ENCODE measurements at regions not wholly inside any gene's neighbourhood (a gene's known extent, or its start where the extent isn't known, plus 50 kb on each side); places are given as distances from the start of the nearest gene placed in this dataset.
"Not testable (repeated sequence)": the region's sequence is repeated elsewhere in the genome, so short reads cannot be mapped to it uniquely, and the experiment has no call there.

DNA sequence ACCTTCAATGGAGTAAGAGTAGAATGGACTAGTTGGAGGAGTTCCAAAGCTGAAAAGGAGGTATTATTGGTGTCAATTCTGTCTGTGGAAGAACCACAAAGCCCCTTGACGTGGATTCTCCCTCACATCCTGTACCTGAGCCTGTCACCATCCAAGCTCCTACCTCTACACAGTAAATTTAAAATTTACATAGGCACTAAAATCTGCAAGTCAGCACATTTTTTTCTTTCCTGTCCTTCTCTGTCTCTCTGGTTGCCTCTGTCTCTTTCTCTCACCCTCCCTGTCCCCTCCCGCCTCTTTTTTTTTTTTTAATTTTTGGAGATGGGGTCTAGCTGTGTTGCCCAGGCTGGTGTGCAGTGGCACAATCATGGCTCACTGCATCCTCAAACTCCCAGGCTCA, 236.2 kb downstream of the ZNF37A start:
- H4K20me1 ChIP-seq (ENCODE audit: insufficient read depth, low read length); H3K4me3 Mint-ChIP-seq; H3K4me1 Mint-ChIP-seq; H3K36me3 ChIP-seq (replicated peaks in 1 of 2; ENCODE audit: control insufficient read depth in 1 of 2, insufficient read depth in 2 of 2, low read length in 2 of 2); H2AFZ ChIP-seq (ENCODE audit: insufficient read depth, low read depth, low read length, poor library complexity, severe bottlenecking); H3K9me3 ChIP-seq (replicated peaks in 1 of 2; ENCODE audit: control insufficient read depth in 1 of 2, insufficient read depth in 1 of 2, low read length in 2 of 2); H3K4me2 ChIP-seq (replicated peaks; ENCODE audit: extremely low read depth, low read length, poor library complexity, severe bottlenecking); H3K27ac ChIP-seq (ENCODE audit: low read depth in 1 of 2, low read length in 2 of 2); H3K9ac ChIP-seq (ENCODE audit: insufficient read depth, low read length, poor library complexity, severe bottlenecking); H3K27ac Mint-ChIP-seq; H3K4me3 ChIP-seq (replicated peaks in 1 of 3; ENCODE audit: low read depth in 2 of 3, low read length in 3 of 3); H3K36me3 Mint-ChIP-seq; DNase-seq; H3K27me3 Mint-ChIP-seq (ENCODE audit: low read depth in 3 of 3); intact Hi-C loops (cut with micrococcal nuclease); H3K79me2 ChIP-seq (ENCODE audit: insufficient read depth, low read length); H3K4me1 ChIP-seq (ENCODE audit: control insufficient read depth in 1 of 2, insufficient read depth in 2 of 2, low read length in 2 of 2); H3K27me3 ChIP-seq (ENCODE audit: control insufficient read depth in 2 of 2, insufficient read depth in 2 of 2, low read length in 2 of 2): not testable (repeated sequence)
- WGBS (ENCODE audit: insufficient coverage) = no CpG with 5 or more reads among the region's 2 CpGs
- H3K9me3 Mint-ChIP-seq = peaks cover 0 to 22% (median 6%) of the 10 kb centered on the region in 7 donors

DNA sequence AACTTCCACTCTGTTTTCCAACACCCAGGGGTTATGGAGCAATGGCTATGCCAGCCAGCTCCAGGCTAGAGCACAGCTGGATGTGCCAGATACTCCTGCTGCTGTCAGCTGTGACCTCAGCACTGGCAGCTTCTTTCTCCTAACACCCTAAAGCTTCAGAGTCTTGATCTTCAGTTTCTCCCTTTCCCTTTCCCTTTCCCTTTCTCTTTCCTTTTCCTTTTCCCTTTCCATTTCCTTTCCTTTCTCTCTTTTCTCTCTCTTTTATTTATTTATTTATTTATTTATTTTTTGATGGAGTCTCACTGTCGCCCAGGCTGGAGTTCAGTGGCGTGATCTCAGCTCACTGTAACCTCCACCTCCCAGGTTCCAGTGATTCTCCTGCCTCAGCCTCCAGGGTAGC, 237.0 kb downstream of the ZNF37A start:
- DNase-seq; H3K27ac Mint-ChIP-seq; H3K79me2 ChIP-seq (ENCODE audit: insufficient read depth, low read length); intact Hi-C loops (cut with micrococcal nuclease); H2AFZ ChIP-seq (ENCODE audit: insufficient read depth, low read depth, low read length, poor library complexity, severe bottlenecking); H3K27me3 Mint-ChIP-seq (ENCODE audit: low read depth in 3 of 3); H3K4me3 Mint-ChIP-seq; H3K9ac ChIP-seq (ENCODE audit: insufficient read depth, low read length, poor library complexity, severe bottlenecking); H4K20me1 ChIP-seq (ENCODE audit: insufficient read depth, low read length); H3K27ac ChIP-seq (ENCODE audit: low read depth in 1 of 2, low read length in 2 of 2); H3K27me3 ChIP-seq (ENCODE audit: control insufficient read depth in 2 of 2, insufficient read depth in 2 of 2, low read length in 2 of 2); H3K4me1 Mint-ChIP-seq; H3K4me1 ChIP-seq (ENCODE audit: control insufficient read depth in 1 of 2, insufficient read depth in 2 of 2, low read length in 2 of 2); H3K9me3 ChIP-seq (replicated peaks in 1 of 2; ENCODE audit: control insufficient read depth in 1 of 2, insufficient read depth in 1 of 2, low read length in 2 of 2); H3K36me3 ChIP-seq (replicated peaks in 1 of 2; ENCODE audit: control insufficient read depth in 1 of 2, insufficient read depth in 2 of 2, low read length in 2 of 2); H3K36me3 Mint-ChIP-seq; H3K4me2 ChIP-seq (replicated peaks; ENCODE audit: extremely low read depth, low read length, poor library complexity, severe bottlenecking); H3K4me3 ChIP-seq (replicated peaks in 1 of 3; ENCODE audit: low read depth in 2 of 3, low read length in 3 of 3): not testable (repeated sequence)
- peaks cover 0 to 22% (median 6%) of the 10 kb centered on the region in 7 donors for H3K9me3 Mint-ChIP-seq
- no CpG with 5 or more reads among the region's 2 CpGs for WGBS (ENCODE audit: insufficient coverage)

DNA sequence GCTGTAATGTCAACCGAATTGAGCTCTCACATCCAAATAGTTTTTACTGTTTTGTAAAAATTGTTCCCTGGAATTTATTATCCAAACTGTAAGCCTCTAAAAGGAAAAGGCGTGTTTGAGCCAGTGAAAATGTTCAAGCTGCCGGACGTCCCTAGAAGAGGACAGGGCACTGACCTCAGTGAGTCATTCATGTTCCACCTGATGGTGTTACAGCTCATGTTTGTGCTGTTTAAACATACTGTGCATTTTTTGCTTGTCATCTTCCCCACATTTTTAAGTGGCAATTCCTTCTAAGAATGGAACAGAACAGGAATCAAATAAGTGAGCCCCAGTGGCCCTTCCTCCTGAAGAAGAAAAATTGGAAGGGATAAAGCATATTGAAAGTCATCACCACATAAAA, 239.6 kb downstream of the ZNF37A start:
- H3K4me3 Mint-ChIP-seq; H3K27ac Mint-ChIP-seq; H3K27me3 ChIP-seq (ENCODE audit: control insufficient read depth in 2 of 2, insufficient read depth in 2 of 2, low read length in 2 of 2); DNase-seq; H3K4me3 ChIP-seq (replicated peaks in 1 of 3; ENCODE audit: low read depth in 2 of 3, low read length in 3 of 3); H3K79me2 ChIP-seq (ENCODE audit: insufficient read depth, low read length); H3K9ac ChIP-seq (ENCODE audit: insufficient read depth, low read length, poor library complexity, severe bottlenecking); H3K4me1 ChIP-seq (ENCODE audit: control insufficient read depth in 1 of 2, insufficient read depth in 2 of 2, low read length in 2 of 2); H3K36me3 ChIP-seq (replicated peaks in 1 of 2; ENCODE audit: control insufficient read depth in 1 of 2, insufficient read depth in 2 of 2, low read length in 2 of 2); H3K4me1 Mint-ChIP-seq; H3K9me3 ChIP-seq (replicated peaks in 1 of 2; ENCODE audit: control insufficient read depth in 1 of 2, insufficient read depth in 1 of 2, low read length in 2 of 2); H3K27ac ChIP-seq (ENCODE audit: low read depth in 1 of 2, low read length in 2 of 2); intact Hi-C loops (cut with micrococcal nuclease); H2AFZ ChIP-seq (ENCODE audit: insufficient read depth, low read depth, low read length, poor library complexity, severe bottlenecking); H3K27me3 Mint-ChIP-seq (ENCODE audit: low read depth in 3 of 3); H3K4me2 ChIP-seq (replicated peaks; ENCODE audit: extremely low read depth, low read length, poor library complexity, severe bottlenecking); H3K36me3 Mint-ChIP-seq; H4K20me1 ChIP-seq (ENCODE audit: insufficient read depth, low read length): not testable (repeated sequence)
- WGBS (ENCODE audit: insufficient coverage) = no CpG with 5 or more reads among the region's 4 CpGs
- peaks cover 0 to 22% (median 6%) of the 10 kb centered on the region in 7 donors for H3K9me3 Mint-ChIP-seq

DNA sequence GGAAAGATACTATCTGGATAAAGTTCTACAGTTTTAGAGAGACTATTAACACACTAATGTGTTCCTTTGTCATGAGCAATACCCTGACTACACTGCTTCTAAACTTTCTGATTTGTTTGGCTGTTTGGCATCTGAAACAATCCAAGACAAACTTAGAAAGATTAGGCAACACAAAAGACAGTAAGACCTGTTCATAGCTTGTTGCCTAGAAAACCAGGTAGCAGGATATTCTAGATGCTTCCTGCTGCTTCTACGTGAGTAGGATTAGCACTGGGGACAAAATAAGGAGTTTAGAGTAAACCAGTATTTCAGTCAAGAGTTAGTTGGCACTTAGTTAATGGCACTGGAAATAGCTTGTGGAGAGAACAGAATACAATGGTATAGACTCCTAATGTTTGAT, 256.5 kb downstream of the ZNF37A start:
- H3K9ac ChIP-seq (ENCODE audit: insufficient read depth, low read length, poor library complexity, severe bottlenecking); H3K27me3 Mint-ChIP-seq (ENCODE audit: low read depth in 3 of 3); H4K20me1 ChIP-seq (ENCODE audit: insufficient read depth, low read length); H3K27me3 ChIP-seq (ENCODE audit: control insufficient read depth in 2 of 2, insufficient read depth in 2 of 2, low read length in 2 of 2); H3K27ac ChIP-seq (ENCODE audit: low read depth in 1 of 2, low read length in 2 of 2); DNase-seq; H3K36me3 Mint-ChIP-seq; H3K4me1 Mint-ChIP-seq; H3K4me3 Mint-ChIP-seq; H3K27ac Mint-ChIP-seq; H3K79me2 ChIP-seq (ENCODE audit: insufficient read depth, low read length); H3K4me2 ChIP-seq (replicated peaks; ENCODE audit: extremely low read depth, low read length, poor library complexity, severe bottlenecking); H2AFZ ChIP-seq (ENCODE audit: insufficient read depth, low read depth, low read length, poor library complexity, severe bottlenecking); H3K9me3 Mint-ChIP-seq; H3K4me1 ChIP-seq (ENCODE audit: control insufficient read depth in 1 of 2, insufficient read depth in 2 of 2, low read length in 2 of 2); H3K36me3 ChIP-seq (replicated peaks in 1 of 2; ENCODE audit: control insufficient read depth in 1 of 2, insufficient read depth in 2 of 2, low read length in 2 of 2); H3K4me3 ChIP-seq (replicated peaks in 1 of 3; ENCODE audit: low read depth in 2 of 3, low read length in 3 of 3); H3K9me3 ChIP-seq (replicated peaks in 1 of 2; ENCODE audit: control insufficient read depth in 1 of 2, insufficient read depth in 1 of 2, low read length in 2 of 2); intact Hi-C loops (cut with micrococcal nuclease): not testable (repeated sequence)
- no CpG with 5 or more reads among the region's 1 CpG for WGBS (ENCODE audit: insufficient coverage)

All from CD14-positive monocyte (primary cell).